PFSK-1 (cell line): ENCODE measurements at regions not wholly inside any gene's neighbourhood (a gene's known extent, or its start where the extent isn't known, plus 50 kb on each side); places are given as distances from the start of the nearest gene placed in this dataset.

Experiments used
- POLR2AphosphoS5 ChIP-seq: IDR thresholded peaks from 2 replicates; pipeline ENCODE4 v1.6.1; 2012; ENCODE audit warnings: low read depth, mild to moderate bottlenecking, control low read depth, low read length, moderate library complexity
- REST ChIP-seq, 2 experiments: IDR thresholded peaks; 2 replicates each; pipeline versions ENCODE4 v1.6.1 to v1.8.0; 2011 to 2012; ENCODE audit warnings: low read depth in 2 of 2, low read length in 2 of 2, control low read depth in 1 of 2, inconsistent platforms in 1 of 2, mild to moderate bottlenecking in 1 of 2, moderate library complexity in 1 of 2; ENCODE audit not compliant: insufficient read depth in 1 of 2

GRCh38 chr6:125354649-125355048, 52.9 kb upstream of the HDDC2 start:
- TF ChIP-seq REST (IDR thresholded peaks at IDR 0.05; ENCODE audit: insufficient read depth in 1 of 2, low read depth in 2 of 2, low read length in 2 of 2) (no peak), POLR2AphosphoS5 (no peak)
